GM10248 (cell line): ENCODE measurements at regions not wholly inside any gene's neighbourhood (a gene's known extent, or its start where the extent isn't known, plus 50 kb on each side); places are given as distances from the start of the nearest gene placed in this dataset.
"Not testable (repeated sequence)": the region's sequence is repeated elsewhere in the genome, so short reads cannot be mapped to it uniquely, and the experiment has no call there.

Source experiments
- CTCF ChIA-PET: fragments of 300-600 bp; sonication (Branson Sonifier 250); formaldehyde crosslinking; extraction: SDS; loops from one replicate; lab custom pipeline; 2021; ENCODE audit warnings: antibody characterized with exemption; lab: Yijun Ruan, JAX
- POLR2A ChIA-PET: fragments of 350-650 bp; sonication (Branson Sonifier 250); formaldehyde crosslinking; extraction: SDS; loops from one replicate; lab custom pipeline; 2020; ENCODE audit warnings: antibody characterized with exemption; lab: Yijun Ruan, JAX
- DNase-seq: peaks from one replicate; pipeline ENCODE4 v3.0.0; 2012; ENCODE audit errors: extremely low spot score
- TF ChIP-seq, protein P1 (sequence below): IDR thresholded peaks from 2 replicates; pipeline ENCODE4 v1.5.1; 2012; ENCODE audit warnings: mild to moderate bottlenecking, low read depth; ENCODE audit errors: extremely low read depth, missing control alignments, control extremely low read depth

DNA sequence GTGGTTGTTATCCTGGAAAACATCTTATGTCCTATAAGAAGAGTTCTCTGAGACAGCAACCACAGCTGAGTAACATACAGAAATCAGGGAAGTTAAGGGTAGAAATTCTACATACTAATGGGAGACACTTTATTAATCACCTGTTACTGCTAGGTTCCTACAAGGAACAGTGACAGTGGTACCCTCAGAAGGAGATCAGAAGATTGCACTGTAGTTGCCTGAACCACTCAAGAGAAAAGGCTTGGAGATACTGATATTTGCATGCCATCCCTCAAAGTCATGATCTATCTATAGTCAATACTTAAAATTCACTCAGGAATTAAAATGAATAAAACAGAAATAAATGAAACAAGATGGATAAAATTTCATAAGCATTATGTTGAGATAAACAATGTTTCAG lies 136.0 kb downstream of the LMLN start:
- CTCF ChIA-PET: no interaction called here
- TF ChIP-seq, protein P1, sequence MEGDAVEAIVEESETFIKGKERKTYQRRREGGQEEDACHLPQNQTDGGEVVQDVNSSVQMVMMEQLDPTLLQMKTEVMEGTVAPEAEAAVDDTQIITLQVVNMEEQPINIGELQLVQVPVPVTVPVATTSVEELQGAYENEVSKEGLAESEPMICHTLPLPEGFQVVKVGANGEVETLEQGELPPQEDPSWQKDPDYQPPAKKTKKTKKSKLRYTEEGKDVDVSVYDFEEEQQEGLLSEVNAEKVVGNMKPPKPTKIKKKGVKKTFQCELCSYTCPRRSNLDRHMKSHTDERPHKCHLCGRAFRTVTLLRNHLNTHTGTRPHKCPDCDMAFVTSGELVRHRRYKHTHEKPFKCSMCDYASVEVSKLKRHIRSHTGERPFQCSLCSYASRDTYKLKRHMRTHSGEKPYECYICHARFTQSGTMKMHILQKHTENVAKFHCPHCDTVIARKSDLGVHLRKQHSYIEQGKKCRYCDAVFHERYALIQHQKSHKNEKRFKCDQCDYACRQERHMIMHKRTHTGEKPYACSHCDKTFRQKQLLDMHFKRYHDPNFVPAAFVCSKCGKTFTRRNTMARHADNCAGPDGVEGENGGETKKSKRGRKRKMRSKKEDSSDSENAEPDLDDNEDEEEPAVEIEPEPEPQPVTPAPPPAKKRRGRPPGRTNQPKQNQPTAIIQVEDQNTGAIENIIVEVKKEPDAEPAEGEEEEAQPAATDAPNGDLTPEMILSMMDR: no peak
- POLR2A ChIA-PET: no interaction called here
- DNase-seq: no peak

DNA sequence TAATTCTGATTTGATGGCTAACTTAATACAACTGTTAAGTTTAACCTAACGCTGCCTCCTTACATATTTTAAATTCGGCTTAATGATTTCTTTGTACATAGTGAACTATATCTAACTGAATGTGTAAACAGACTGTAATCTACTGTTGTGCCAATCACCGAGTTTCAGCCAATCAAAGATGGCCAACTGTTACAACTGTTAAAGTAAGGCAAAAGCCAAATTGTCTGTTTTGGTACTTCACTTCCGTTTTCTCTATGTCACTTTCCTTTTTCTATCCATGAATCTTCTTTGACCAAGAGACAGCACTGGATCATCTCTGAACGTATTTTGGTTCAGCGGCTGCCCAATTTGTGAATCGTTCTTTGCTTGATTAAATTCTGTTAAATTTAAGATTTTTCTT lies 137.0 kb downstream of the LMLN start:
- no peak for DNase-seq
- ChIA-PET POLR2A (no interaction called here), CTCF (no interaction called here)
- TF ChIP-seq, protein P1: no peak

DNA sequence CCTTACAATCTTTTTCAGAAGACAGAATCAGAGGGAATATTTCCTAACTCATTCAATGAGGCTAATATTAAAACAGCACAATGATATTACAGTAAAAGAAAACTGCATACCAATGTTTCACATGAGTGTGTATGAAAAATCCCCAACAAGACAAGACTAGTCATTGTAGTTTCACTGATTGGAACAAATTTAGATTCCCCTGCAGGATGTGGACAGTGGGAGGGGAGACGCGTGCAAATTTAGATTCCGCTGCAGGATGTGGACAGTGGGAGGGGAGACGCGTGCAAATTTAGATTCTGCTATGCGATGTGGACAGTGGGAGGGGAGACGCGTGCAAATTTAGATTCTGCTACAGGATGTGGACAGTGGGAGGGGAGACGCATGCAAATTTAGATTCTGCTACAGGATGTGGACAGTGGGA lies 138.7 kb downstream of the LMLN start:
- CTCF ChIA-PET, DNase-seq, POLR2A ChIA-PET: not testable (repeated sequence)

DNA sequence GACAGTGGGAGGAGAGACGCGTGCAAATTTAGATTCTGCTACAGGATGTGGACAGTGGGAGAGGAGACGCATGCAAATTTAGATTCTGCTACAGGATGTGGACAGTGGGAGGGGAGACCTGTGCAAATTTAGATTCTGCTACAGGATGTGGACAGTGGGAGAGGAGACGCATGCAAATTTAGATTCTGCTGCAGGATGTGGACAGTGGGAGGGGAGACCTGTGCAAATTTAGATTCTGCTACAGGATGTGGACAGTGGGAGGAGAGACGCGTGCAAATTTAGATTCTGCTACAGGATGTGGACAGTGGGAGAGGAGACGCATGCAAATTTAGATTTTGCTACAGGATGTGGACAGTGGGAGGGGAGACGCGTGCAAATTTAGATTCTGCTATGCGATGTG lies 143.1 kb downstream of the LMLN start:
- CTCF ChIA-PET, DNase-seq, POLR2A ChIA-PET: not testable (repeated sequence)

DNA sequence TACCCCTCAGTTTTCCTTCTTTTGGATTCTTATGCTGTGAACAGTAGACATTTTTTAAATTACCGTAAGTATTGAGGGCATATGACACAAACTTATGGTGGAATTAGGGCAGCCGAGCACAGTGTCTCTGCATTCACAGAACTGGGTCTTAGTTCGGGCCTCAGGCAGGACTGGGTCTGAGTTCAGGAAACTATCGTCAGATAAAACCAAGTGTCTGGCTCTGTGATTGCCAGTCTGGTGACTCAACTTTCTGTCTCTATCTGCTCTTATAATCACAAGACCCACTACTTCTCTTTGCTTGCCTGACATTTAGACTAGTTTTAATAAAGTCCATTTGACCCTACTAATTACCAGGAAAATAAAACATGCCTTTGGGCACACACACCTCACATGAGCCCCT lies 146.2 kb downstream of the LMLN start:
- ChIA-PET POLR2A (no interaction called here), CTCF (no interaction called here)
- no peak for DNase-seq
- TF ChIP-seq, protein P1: no peak

DNA sequence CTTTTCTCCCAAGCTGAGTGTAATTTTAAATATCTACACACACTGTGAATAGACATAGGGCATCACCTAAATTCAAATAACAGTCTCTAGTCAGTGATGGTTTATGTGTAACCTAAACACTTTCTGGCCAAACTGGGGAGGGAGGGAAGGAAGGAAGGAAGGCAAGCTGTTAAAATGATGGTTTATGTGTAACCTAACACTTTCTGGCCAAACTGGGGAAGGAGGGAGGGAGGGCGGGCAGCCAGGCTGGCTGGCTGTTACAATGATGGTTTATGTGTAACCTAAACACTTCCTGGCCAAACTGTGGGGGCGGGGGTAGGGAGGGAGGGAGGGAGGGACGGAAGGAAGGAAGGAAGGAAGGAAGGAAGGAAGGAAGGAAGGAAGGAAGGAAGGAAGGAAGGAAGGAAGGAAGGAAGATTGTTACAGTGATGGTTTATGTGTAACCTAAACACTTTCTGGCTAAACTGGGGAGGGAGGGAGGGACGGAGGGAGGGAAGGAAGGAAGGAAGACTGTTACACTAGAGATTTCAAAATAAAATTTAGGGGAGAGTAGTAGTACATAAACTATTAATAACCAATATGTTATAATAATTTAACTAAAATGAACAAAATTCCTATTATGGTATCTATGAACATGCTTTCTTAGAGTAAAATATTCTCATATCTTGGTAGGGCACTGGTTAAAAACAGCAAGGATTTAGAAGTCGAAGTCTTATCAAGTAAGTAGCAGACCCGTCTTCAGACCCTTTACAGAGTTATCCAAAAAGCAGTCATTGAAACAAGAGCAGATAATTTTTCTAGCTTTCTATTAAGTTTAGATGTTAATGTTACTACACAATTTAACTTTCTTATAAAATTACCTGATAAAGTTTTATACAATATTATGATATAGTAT lies 148.1 kb downstream of the LMLN start:
- ChIA-PET POLR2A (no interaction called here), CTCF (no interaction called here)
- TF ChIP-seq, protein P1: no peak
- no peak for DNase-seq

DNA sequence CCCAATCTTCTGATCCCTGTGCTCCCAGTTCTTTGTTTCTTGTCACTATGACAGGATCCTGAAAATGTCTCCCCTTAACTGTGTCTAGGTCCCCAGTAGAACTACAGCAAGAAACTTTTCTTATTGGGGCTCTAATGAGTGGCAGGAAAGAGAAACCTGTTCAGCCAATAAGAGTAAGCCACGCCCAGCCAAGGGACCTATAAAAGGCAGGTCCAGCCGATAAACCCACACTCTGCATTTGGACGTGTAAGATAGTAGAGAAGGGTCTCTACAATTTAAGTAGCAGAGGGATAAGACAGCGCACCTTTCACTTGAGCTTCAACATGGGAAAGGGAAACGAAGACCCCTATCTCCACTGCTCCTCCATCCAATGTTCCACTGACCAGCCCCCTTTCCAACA lies 149.9 kb downstream of the LMLN start:
- TF ChIP-seq, protein P1: no peak
- POLR2A ChIA-PET: no interaction called here
- CTCF ChIA-PET: interaction anchor here (1.0 kb wide), 1 partner anchor 13 kb away, joined by 3 read pairs; no protein-coding TSS in a partner anchor
- no peak for DNase-seq
